WTC11 (cell line): ENCODE measurements at regions not wholly inside any gene's neighbourhood (a gene's known extent, or its start where the extent isn't known, plus 50 kb on each side); places are given as distances from the start of the nearest gene placed in this dataset.

Experiments used
- ATAC-seq: fragments of 200-7000 bp; cut with Tn5 transposase; 2 replicates; pipeline ENCODE4 v1.10.0; 2021; ENCODE audit warnings: mild to moderate bottlenecking, moderate library complexity
- CTCF ChIA-PET: fragments of 300-600 bp; sonication (Branson Sonifier 250); formaldehyde crosslinking; loops from one replicate; lab custom pipeline; 2021; ENCODE audit warnings: antibody characterized with exemption; lab: Charles Lee
- POLR2A ChIA-PET: fragments of 350-600 bp; sonication (Branson Sonifier 250); formaldehyde crosslinking; loops from one replicate; lab custom pipeline; 2021; ENCODE audit warnings: antibody characterized with exemption; lab: Charles Lee
- DNase-seq: peaks from one replicate; pipeline ENCODE4 v3.0.0; 2021; ENCODE audit warnings: low spot score
- H3K27ac Mint-ChIP-seq: 2 replicates; pipeline ENCODE4 v1.8.0; 2021; ENCODE audit warnings: mixed read lengths
- H3K27me3 Mint-ChIP-seq: 2 replicates; pipeline ENCODE4 v1.8.0; 2021; ENCODE audit warnings: low read depth, mild to moderate bottlenecking, moderate library complexity, mixed read lengths
- H3K36me3 Mint-ChIP-seq: 2 replicates; pipeline ENCODE4 v1.8.0; 2021; ENCODE audit warnings: mixed read lengths
- H3K4me1 Mint-ChIP-seq: 2 replicates; pipeline ENCODE4 v1.8.0; 2022; ENCODE audit warnings: mixed read lengths
- H3K4me3 Mint-ChIP-seq: 2 replicates; pipeline ENCODE4 v1.8.0; 2021; ENCODE audit warnings: mild to moderate bottlenecking, moderate library complexity, mixed read lengths
- H3K9me3 Mint-ChIP-seq: 2 replicates; pipeline ENCODE4 v1.8.0; 2021; ENCODE audit warnings: mixed read lengths
- CBFB ChIP-seq: sonication (generic); formaldehyde crosslinking; IDR thresholded peaks from 2 replicates; pipeline ENCODE4 v1.8.1; 2022; ENCODE audit warnings: mild to moderate bottlenecking, low read depth, missing genetic modification reagents
- JUN ChIP-seq: sonication (generic); formaldehyde crosslinking; IDR thresholded peaks from 2 replicates; pipeline ENCODE4 v1.8.0; 2023; ENCODE audit warnings: mild to moderate bottlenecking, missing genetic modification reagents
- NR2C2 ChIP-seq: sonication (generic); formaldehyde crosslinking; IDR thresholded peaks from 2 replicates; pipeline ENCODE4 v1.8.0; 2022; ENCODE audit warnings: mild to moderate bottlenecking, missing genetic modification reagents
- SMAD3 ChIP-seq: sonication (generic); formaldehyde crosslinking; IDR thresholded peaks from 2 replicates; pipeline ENCODE4 v1.8.0; 2022; ENCODE audit warnings: missing genetic modification reagents, mild to moderate bottlenecking, borderline replicate concordance
- ZNF317 ChIP-seq: sonication (generic); formaldehyde crosslinking; IDR thresholded peaks from 2 replicates; pipeline ENCODE4 v1.8.1; 2023; ENCODE audit warnings: low read depth, mild to moderate bottlenecking, moderate library complexity, missing genetic modification reagents, borderline replicate concordance
- ZNF396 ChIP-seq: fragments of 250-450 bp; sonication (Bioruptor Pico); IDR thresholded peaks from 2 replicates; pipeline ENCODE4 v1.8.0; 2021; ENCODE audit warnings: mild to moderate bottlenecking, moderate library complexity, borderline replicate concordance
- ZNF416 ChIP-seq: fragments of 250-450 bp; sonication (Bioruptor Pico); IDR thresholded peaks from 2 replicates; pipeline ENCODE4 v1.9.0; 2021; ENCODE audit warnings: mild to moderate bottlenecking, inconsistent platforms
- TF ChIP-seq, protein P1 (sequence below): fragments of 250-450 bp; sonication (Bioruptor Pico); IDR thresholded peaks from 2 replicates; pipeline ENCODE4 v1.9.0; 2021; ENCODE audit warnings: mild to moderate bottlenecking, borderline replicate concordance
- TF ChIP-seq, protein P2 (sequence below): fragments of 250-450 bp; sonication (Bioruptor Pico); conservative IDR thresholded peaks from 2 replicates; pipeline ENCODE4 v1.9.0; 2021; ENCODE audit warnings: mild to moderate bottlenecking
- TF ChIP-seq, protein P3 (sequence below): sonication (generic); formaldehyde crosslinking; IDR thresholded peaks from 2 replicates; pipeline ENCODE4 v1.8.1; 2023; ENCODE audit warnings: mild to moderate bottlenecking, missing genetic modification reagents
- TF ChIP-seq, protein P4 (sequence below): sonication (generic); formaldehyde crosslinking; IDR thresholded peaks from 2 replicates; pipeline ENCODE4 v1.8.0; 2022; ENCODE audit warnings: mild to moderate bottlenecking, missing genetic modification reagents
- TF ChIP-seq, protein P5 (sequence below): sonication (generic); formaldehyde crosslinking; IDR thresholded peaks from 2 replicates; pipeline ENCODE4 v1.8.0; 2022; ENCODE audit warnings: missing genetic modification reagents
- TF ChIP-seq, protein P6 (sequence below): sonication (generic); formaldehyde crosslinking; IDR thresholded peaks from 2 replicates; pipeline ENCODE4 v1.8.1; 2022; ENCODE audit warnings: mild to moderate bottlenecking, moderate library complexity, missing genetic modification reagents
- TF ChIP-seq, protein P7 (sequence below): sonication (generic); formaldehyde crosslinking; conservative IDR thresholded peaks from 2 replicates; pipeline ENCODE4 v1.8.1; 2023; ENCODE audit warnings: mild to moderate bottlenecking, low read depth, missing genetic modification reagents, moderate library complexity

DNA sequence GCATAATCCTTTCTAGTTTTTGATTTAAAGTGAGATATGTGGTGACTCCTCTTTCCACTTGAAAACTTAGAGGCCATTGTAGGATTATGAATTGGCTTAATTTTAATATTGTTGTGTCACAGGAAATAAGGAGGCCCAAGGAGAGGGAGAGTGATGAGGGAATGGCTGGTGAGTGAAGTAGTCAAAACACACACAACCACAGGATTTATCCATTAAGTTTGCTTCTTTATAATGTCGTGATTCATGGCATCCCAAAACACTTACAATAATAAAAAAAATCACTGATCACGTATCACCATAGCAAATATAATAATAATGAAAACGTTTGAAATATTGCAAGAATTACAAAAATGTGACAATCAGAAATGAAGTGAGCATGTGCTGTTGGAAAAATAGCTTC, 1215.5 kb upstream of the LRRTM3 start (continued):
- TF ChIP-seq, protein P1, sequence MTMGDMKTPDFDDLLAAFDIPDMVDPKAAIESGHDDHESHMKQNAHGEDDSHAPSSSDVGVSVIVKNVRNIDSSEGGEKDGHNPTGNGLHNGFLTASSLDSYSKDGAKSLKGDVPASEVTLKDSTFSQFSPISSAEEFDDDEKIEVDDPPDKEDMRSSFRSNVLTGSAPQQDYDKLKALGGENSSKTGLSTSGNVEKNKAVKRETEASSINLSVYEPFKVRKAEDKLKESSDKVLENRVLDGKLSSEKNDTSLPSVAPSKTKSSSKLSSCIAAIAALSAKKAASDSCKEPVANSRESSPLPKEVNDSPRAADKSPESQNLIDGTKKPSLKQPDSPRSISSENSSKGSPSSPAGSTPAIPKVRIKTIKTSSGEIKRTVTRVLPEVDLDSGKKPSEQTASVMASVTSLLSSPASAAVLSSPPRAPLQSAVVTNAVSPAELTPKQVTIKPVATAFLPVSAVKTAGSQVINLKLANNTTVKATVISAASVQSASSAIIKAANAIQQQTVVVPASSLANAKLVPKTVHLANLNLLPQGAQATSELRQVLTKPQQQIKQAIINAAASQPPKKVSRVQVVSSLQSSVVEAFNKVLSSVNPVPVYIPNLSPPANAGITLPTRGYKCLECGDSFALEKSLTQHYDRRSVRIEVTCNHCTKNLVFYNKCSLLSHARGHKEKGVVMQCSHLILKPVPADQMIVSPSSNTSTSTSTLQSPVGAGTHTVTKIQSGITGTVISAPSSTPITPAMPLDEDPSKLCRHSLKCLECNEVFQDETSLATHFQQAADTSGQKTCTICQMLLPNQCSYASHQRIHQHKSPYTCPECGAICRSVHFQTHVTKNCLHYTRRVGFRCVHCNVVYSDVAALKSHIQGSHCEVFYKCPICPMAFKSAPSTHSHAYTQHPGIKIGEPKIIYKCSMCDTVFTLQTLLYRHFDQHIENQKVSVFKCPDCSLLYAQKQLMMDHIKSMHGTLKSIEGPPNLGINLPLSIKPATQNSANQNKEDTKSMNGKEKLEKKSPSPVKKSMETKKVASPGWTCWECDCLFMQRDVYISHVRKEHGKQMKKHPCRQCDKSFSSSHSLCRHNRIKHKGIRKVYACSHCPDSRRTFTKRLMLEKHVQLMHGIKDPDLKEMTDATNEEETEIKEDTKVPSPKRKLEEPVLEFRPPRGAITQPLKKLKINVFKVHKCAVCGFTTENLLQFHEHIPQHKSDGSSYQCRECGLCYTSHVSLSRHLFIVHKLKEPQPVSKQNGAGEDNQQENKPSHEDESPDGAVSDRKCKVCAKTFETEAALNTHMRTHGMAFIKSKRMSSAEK: no peak
- no peak for TF ChIP-seq ZNF416 (CRISPR knock-in tag)
- TF ChIP-seq ZNF396: no peak

DNA sequence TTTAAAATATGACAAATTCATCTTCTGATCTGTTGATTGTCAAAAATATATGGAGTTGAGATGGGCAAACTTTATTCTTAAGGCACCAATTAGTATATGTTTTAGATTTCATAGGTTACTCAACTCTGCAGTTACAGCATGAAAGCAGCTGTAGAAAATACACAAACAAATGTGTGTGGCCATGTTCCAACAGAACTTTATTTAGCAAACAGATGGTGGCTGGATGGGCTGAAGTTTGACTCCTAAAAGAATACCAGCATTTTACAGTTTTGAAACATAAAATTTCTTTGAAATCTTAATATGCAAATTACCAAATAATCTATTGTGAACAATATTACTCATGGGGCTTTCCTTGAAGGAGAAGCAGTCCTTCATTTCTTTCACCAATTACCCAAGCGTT, 1206.0 kb upstream of the LRRTM3 start:
- H3K27ac Mint-ChIP-seq: no peak overlapping the region
- no peaks in the 10 kb centered on the region for H3K27me3 Mint-ChIP-seq
- no peaks in the 10 kb centered on the region for H3K36me3 Mint-ChIP-seq
- TF ChIP-seq, protein P2, sequence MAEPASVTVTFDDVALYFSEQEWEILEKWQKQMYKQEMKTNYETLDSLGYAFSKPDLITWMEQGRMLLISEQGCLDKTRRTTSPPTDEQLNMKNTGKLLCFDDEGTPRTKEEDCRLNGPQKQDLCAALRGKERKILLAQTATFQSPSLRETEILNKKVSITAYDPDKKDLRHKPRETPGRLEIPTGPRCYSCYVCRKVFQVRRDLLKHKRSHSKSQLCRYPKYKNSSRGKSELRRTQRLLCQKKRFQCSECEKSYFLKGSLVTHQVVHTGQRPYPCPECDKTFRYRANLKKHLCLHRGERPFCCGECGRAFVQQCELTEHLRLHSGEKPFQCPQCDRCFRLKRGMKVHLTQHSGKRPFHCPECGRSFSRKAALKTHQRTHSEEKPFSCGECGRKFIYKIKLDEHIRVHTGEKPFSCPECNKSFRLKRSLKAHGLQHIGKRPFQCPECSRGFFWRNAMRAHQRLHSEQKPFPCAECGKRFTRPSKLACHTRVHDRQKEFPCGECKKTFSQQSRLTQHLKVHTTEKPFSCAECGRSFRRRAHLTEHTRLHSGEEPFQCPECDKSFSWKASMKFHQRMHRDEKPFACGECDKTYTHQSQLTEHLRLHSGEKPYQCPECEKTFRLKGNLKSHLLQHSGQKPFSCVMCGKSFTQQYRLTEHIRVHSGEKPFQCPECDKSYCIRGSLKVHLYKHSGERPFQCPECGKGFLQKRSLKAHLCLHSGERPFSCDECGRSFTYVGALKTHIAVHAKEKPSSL: no peak
- TF ChIP-seq, protein P3, sequence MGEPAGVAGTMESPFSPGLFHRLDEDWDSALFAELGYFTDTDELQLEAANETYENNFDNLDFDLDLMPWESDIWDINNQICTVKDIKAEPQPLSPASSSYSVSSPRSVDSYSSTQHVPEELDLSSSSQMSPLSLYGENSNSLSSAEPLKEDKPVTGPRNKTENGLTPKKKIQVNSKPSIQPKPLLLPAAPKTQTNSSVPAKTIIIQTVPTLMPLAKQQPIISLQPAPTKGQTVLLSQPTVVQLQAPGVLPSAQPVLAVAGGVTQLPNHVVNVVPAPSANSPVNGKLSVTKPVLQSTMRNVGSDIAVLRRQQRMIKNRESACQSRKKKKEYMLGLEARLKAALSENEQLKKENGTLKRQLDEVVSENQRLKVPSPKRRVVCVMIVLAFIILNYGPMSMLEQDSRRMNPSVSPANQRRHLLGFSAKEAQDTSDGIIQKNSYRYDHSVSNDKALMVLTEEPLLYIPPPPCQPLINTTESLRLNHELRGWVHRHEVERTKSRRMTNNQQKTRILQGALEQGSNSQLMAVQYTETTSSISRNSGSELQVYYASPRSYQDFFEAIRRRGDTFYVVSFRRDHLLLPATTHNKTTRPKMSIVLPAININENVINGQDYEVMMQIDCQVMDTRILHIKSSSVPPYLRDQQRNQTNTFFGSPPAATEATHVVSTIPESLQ: no peak
- H3K4me3 Mint-ChIP-seq: no peak overlapping the region
- H3K4me1 Mint-ChIP-seq: peaks cover 8% of the 10 kb centered on the region
- no peak for ATAC-seq
- CTCF ChIA-PET: no interaction called here
- DNase-seq: no peak
- POLR2A ChIA-PET: no interaction called here
- no peaks in the 10 kb centered on the region for H3K9me3 Mint-ChIP-seq

DNA sequence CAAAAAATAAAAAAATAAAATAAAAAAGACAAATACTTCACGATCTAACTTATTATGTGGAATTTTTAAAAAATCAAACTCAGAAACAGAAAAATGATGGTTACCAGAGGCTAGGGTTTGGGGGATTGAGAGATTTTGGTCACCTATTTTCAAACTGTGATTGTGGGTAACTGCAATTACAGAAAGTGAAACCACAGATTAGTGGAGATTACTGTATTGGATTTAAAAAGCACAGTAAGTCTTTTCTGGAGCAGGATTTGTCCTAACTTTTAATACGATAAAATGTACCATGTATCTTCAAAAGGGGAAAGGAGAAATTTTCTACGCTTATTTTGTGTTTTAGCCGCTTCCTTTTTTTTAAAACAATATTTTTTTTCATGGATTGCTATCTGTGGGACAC, 1204.9 kb upstream of the LRRTM3 start:
- H3K4me1 Mint-ChIP-seq: peaks cover 11% of the 10 kb centered on the region
- no peaks in the 10 kb centered on the region for H3K27me3 Mint-ChIP-seq
- ATAC-seq (no peak), DNase-seq (no peak)
- no peaks in the 10 kb centered on the region for H3K36me3 Mint-ChIP-seq
- H3K4me3 Mint-ChIP-seq: no peak overlapping the region
- H3K9me3 Mint-ChIP-seq: no peaks in the 10 kb centered on the region
- CTCF ChIA-PET: no interaction called here
- POLR2A ChIA-PET: no interaction called here
- no peak overlapping the region for H3K27ac Mint-ChIP-seq
- no peak for TF ChIP-seq NR2C2 (CRISPR knock-in tag)
- no peak for TF ChIP-seq CBFB (CRISPR knock-in tag)
- TF ChIP-seq, protein P4, sequence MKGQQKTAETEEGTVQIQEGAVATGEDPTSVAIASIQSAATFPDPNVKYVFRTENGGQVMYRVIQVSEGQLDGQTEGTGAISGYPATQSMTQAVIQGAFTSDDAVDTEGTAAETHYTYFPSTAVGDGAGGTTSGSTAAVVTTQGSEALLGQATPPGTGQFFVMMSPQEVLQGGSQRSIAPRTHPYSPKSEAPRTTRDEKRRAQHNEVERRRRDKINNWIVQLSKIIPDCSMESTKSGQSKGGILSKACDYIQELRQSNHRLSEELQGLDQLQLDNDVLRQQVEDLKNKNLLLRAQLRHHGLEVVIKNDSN: no peak
- TF ChIP-seq, protein P5, sequence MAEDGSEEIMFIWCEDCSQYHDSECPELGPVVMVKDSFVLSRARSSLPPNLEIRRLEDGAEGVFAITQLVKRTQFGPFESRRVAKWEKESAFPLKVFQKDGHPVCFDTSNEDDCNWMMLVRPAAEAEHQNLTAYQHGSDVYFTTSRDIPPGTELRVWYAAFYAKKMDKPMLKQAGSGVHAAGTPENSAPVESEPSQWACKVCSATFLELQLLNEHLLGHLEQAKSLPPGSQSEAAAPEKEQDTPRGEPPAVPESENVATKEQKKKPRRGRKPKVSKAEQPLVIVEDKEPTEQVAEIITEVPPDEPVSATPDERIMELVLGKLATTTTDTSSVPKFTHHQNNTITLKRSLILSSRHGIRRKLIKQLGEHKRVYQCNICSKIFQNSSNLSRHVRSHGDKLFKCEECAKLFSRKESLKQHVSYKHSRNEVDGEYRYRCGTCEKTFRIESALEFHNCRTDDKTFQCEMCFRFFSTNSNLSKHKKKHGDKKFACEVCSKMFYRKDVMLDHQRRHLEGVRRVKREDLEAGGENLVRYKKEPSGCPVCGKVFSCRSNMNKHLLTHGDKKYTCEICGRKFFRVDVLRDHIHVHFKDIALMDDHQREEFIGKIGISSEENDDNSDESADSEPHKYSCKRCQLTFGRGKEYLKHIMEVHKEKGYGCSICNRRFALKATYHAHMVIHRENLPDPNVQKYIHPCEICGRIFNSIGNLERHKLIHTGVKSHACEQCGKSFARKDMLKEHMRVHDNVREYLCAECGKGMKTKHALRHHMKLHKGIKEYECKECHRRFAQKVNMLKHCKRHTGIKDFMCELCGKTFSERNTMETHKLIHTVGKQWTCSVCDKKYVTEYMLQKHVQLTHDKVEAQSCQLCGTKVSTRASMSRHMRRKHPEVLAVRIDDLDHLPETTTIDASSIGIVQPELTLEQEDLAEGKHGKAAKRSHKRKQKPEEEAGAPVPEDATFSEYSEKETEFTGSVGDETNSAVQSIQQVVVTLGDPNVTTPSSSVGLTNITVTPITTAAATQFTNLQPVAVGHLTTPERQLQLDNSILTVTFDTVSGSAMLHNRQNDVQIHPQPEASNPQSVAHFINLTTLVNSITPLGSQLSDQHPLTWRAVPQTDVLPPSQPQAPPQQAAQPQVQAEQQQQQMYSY (CRISPR knock-in tag): no peak
- TF ChIP-seq ZNF317 (CRISPR knock-in tag): no peak
- TF ChIP-seq JUN (CRISPR knock-in tag): no peak
- TF ChIP-seq SMAD3 (CRISPR knock-in tag): no peak
- TF ChIP-seq, protein P6, sequence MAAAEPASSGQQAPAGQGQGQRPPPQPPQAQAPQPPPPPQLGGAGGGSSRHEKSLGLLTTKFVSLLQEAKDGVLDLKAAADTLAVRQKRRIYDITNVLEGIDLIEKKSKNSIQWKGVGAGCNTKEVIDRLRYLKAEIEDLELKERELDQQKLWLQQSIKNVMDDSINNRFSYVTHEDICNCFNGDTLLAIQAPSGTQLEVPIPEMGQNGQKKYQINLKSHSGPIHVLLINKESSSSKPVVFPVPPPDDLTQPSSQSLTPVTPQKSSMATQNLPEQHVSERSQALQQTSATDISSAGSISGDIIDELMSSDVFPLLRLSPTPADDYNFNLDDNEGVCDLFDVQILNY: no peak
- TF ChIP-seq, protein P7, sequence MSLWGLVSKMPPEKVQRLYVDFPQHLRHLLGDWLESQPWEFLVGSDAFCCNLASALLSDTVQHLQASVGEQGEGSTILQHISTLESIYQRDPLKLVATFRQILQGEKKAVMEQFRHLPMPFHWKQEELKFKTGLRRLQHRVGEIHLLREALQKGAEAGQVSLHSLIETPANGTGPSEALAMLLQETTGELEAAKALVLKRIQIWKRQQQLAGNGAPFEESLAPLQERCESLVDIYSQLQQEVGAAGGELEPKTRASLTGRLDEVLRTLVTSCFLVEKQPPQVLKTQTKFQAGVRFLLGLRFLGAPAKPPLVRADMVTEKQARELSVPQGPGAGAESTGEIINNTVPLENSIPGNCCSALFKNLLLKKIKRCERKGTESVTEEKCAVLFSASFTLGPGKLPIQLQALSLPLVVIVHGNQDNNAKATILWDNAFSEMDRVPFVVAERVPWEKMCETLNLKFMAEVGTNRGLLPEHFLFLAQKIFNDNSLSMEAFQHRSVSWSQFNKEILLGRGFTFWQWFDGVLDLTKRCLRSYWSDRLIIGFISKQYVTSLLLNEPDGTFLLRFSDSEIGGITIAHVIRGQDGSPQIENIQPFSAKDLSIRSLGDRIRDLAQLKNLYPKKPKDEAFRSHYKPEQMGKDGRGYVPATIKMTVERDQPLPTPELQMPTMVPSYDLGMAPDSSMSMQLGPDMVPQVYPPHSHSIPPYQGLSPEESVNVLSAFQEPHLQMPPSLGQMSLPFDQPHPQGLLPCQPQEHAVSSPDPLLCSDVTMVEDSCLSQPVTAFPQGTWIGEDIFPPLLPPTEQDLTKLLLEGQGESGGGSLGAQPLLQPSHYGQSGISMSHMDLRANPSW (CRISPR knock-in tag): no peak
